Sigmoid colon (tissue), 4 donors: ENCODE measurements at regions not wholly inside any gene's neighbourhood (a gene's known extent, or its start where the extent isn't known, plus 50 kb on each side); places are given as distances from the start of the nearest gene placed in this dataset.

Source experiments
- CTCF ChIP-seq, 4 experiments: fragments of 450-650 bp in 3 of 4; fragments of 200-600 bp in 1 of 4; IDR thresholded peaks; one replicate each; pipeline ENCODE4 v1.5.1; 2016 to 2019; ENCODE audit warnings: antibody characterized with exemption in 4 of 4, mild to moderate bottlenecking in 3 of 4, moderate library complexity in 2 of 4
- EP300 ChIP-seq, 4 donors: sonication (generic); formaldehyde crosslinking; IDR thresholded peaks; one replicate each; pipeline ENCODE4 v1.6.1; 2017; ENCODE audit warnings: antibody characterized with exemption in 4 of 4
- POLR2A ChIP-seq, 2 donors: fragments of 450-650 bp; IDR thresholded peaks; one replicate each; pipeline ENCODE4 v1.6.1; 2016; ENCODE audit warnings: antibody characterized with exemption in 2 of 2, mild to moderate bottlenecking in 2 of 2, moderate library complexity in 2 of 2
- POLR2AphosphoS5 ChIP-seq, 4 donors: sonication (generic); formaldehyde crosslinking; IDR thresholded peaks; one replicate each; pipeline ENCODE4 v1.6.1; 2017; ENCODE audit warnings: antibody characterized with exemption in 4 of 4

- TF ChIP-seq CTCF (IDR thresholded peaks at IDR 0.05) (no peak), POLR2AphosphoS5 (IDR thresholded peaks at IDR 0.05) (no peak), POLR2A (IDR thresholded peaks at IDR 0.05) (no peak), EP300 (IDR thresholded peaks at IDR 0.05) (no peak)
Observed at GRCh38 chr13:107832500-107833100, 382.7 kb downstream of the LIG4 start.
